Caco-2 (cell line): ENCODE measurements at regions not wholly inside any gene's neighbourhood (a gene's known extent, or its start where the extent isn't known, plus 50 kb on each side); places are given as distances from the start of the nearest gene placed in this dataset.

ENCODE experiments used
- BruUV-seq: library from RNA; stranded (reverse); fragments of 400-500 nt; replicated peaks from 2 replicates; lab custom pipeline; 2021; lab: Mats Ljungman, UMichigan
- CTCF ChIA-PET: fragments of 300-600 bp; sonication (Branson Sonifier 250); formaldehyde crosslinking; loops from one replicate; lab custom pipeline; 2022; ENCODE audit warnings: antibody characterized with exemption; lab: Charles Lee
- POLR2A ChIA-PET: fragments of 300-600 bp; sonication (Branson Sonifier 250); formaldehyde crosslinking; loops from one replicate; lab custom pipeline; 2022; ENCODE audit warnings: antibody characterized with exemption; lab: Charles Lee
- DNase-seq, 2 experiments: peaks; one replicate each; pipeline versions ENCODE4 v3.0.0 to v3.0.0-alpha.2; 2020 to 2022
- H3K27me3 ChIP-seq: replicated peaks from 2 replicates; pipeline ENCODE4 v1.6.0; 2011; ENCODE audit warnings: low read length; ENCODE audit not compliant: control insufficient read depth, insufficient read depth
- H3K36me3 ChIP-seq: 2 replicates; pipeline ENCODE4 v1.5.1; 2011; ENCODE audit warnings: low read length; ENCODE audit not compliant: control insufficient read depth, insufficient read depth
- H3K4me1 ChIP-seq: fragments of 250-450 bp; sonication (Bioruptor Pico); 2 replicates; pipeline ENCODE4 v1.5.1; 2020; ENCODE audit warnings: mild to moderate bottlenecking
- H3K4me3 ChIP-seq: 2 replicates; pipeline ENCODE4 v1.5.1; 2011; ENCODE audit warnings: low read depth, mild to moderate bottlenecking, control low read depth, low read length
- H3K9me3 ChIP-seq: fragments of 250-450 bp; sonication (Bioruptor Pico); 2 replicates; pipeline ENCODE4 v1.5.1; 2020; ENCODE audit warnings: mild to moderate bottlenecking, moderate library complexity
- H3K27ac Mint-ChIP-seq: one replicate; pipeline ENCODE4 v1.8.0; 2022; ENCODE audit warnings: mixed read lengths; ENCODE audit not compliant: unreplicated experiment
- H3K27me3 Mint-ChIP-seq: one replicate; pipeline ENCODE4 v1.8.0; 2022; ENCODE audit warnings: mixed read lengths; ENCODE audit not compliant: insufficient read depth, unreplicated experiment
- H3K36me3 Mint-ChIP-seq: one replicate; pipeline ENCODE4 v1.8.0; 2022; ENCODE audit warnings: mild to moderate bottlenecking, mixed read lengths; ENCODE audit not compliant: insufficient read depth, unreplicated experiment
- H3K4me1 Mint-ChIP-seq: one replicate; pipeline ENCODE4 v1.8.0; 2022; ENCODE audit warnings: low read depth, mixed read lengths; ENCODE audit not compliant: unreplicated experiment
- H3K4me3 Mint-ChIP-seq: one replicate; pipeline ENCODE4 v1.8.0; 2022; ENCODE audit warnings: mild to moderate bottlenecking, moderate library complexity, mixed read lengths; ENCODE audit not compliant: unreplicated experiment
- H3K9me3 Mint-ChIP-seq: one replicate; pipeline ENCODE4 v1.8.0; 2022; ENCODE audit warnings: mixed read lengths; ENCODE audit not compliant: unreplicated experiment
- CTCF ChIP-seq, 2 experiments: fragments of 200-600 bp in 1 of 2; IDR thresholded peaks; 1 replicate in 1 of 2; 2 replicates in 1 of 2; pipeline versions ENCODE4 v1.5.1 to v1.8.0; 2011 to 2022; ENCODE audit warnings: antibody characterized with exemption in 1 of 2, control low read depth in 1 of 2, inconsistent platforms in 1 of 2, low read depth in 1 of 2, low read length in 1 of 2, mild to moderate bottlenecking in 1 of 2, moderate library complexity in 1 of 2; ENCODE audit not compliant: insufficient read depth in 1 of 2, severe bottlenecking in 1 of 2, unreplicated experiment in 1 of 2
- intact Hi-C: fragments of 100-400 bp; cut with micrococcal nuclease; formaldehyde crosslinking; loops from one replicate; pipeline ENCODE4 v1.10.0; 2022; ENCODE audit not compliant: unreplicated experiment

- Histone ChIP-seq H3K27me3 (no peaks in the 10 kb centered on the region; the same call in 1 of the 2 replicates), H3K4me1 (no peaks in the 10 kb centered on the region)
- intact Hi-C loops = no loop called here
Measured at GRCh38 chr1:217943361-217943760, 312.2 kb downstream of the SPATA17 start.

GRCh38 chr1:217944550-217944949, 313.4 kb downstream of the SPATA17 start:
- intact Hi-C loops = no loop called here
- Mint-ChIP-seq H3K27me3 (peaks cover 18% of the 10 kb centered on the region), H3K4me3 (no peak overlapping the region), H3K27ac (no peak overlapping the region), H3K9me3 (no peaks in the 10 kb centered on the region), H3K36me3 (no peaks in the 10 kb centered on the region), H3K4me1 (no peaks in the 10 kb centered on the region)
- no peaks in the 10 kb centered on the region; the same call in 1 of the 2 replicates for H3K27me3 ChIP-seq
- H3K4me1 ChIP-seq = no peaks in the 10 kb centered on the region
- no TSS peak for BruUV-seq
- TF ChIP-seq CTCF (IDR thresholded peaks at IDR 0.05; ENCODE audit: insufficient read depth in 1 of 2, low read depth in 1 of 2, low read length in 1 of 2, severe bottlenecking in 1 of 2, unreplicated experiment in 1 of 2) = no peak
- H3K36me3 ChIP-seq = no peaks in the 10 kb centered on the region
- CTCF ChIA-PET = no interaction called here
- no peaks in the 10 kb centered on the region for H3K9me3 ChIP-seq
- DNase-seq = no peak
- POLR2A ChIA-PET = interaction anchor here (0.6 kb wide), 1 partner anchor 71 kb away, joined by 4 read pairs; no protein-coding TSS in a partner anchor
- H3K4me3 ChIP-seq = no peak overlapping the region

More at GRCh38 chr1:217943361-217943760, 312.2 kb downstream of the SPATA17 start:
- TF ChIP-seq CTCF (IDR thresholded peaks at IDR 0.05; ENCODE audit: insufficient read depth in 1 of 2, low read depth in 1 of 2, low read length in 1 of 2, severe bottlenecking in 1 of 2, unreplicated experiment in 1 of 2) = no peak
- no peak for DNase-seq
- Mint-ChIP-seq H3K9me3 (no peaks in the 10 kb centered on the region), H3K4me1 (no peaks in the 10 kb centered on the region), H3K27ac (no peak overlapping the region), H3K27me3 (peaks cover 19% of the 10 kb centered on the region), H3K4me3 (no peak overlapping the region), H3K36me3 (no peaks in the 10 kb centered on the region)
- no TSS peak for BruUV-seq
- ChIA-PET POLR2A (no interaction called here), CTCF (no interaction called here)
- Histone ChIP-seq H3K36me3 (no peaks in the 10 kb centered on the region), H3K9me3 (no peaks in the 10 kb centered on the region), H3K4me3 (no peak overlapping the region)

- no TSS peak for BruUV-seq
- Histone ChIP-seq H3K9me3 (no peaks in the 10 kb centered on the region), H3K4me3 (no peak overlapping the region), H3K36me3 (no peaks in the 10 kb centered on the region), H3K4me1 (no peaks in the 10 kb centered on the region), H3K27me3 (no peaks in the 10 kb centered on the region; the same call in 1 of the 2 replicates)
- DNase-seq = no peak
- Mint-ChIP-seq H3K9me3 (no peaks in the 10 kb centered on the region), H3K4me1 (no peaks in the 10 kb centered on the region), H3K27me3 (peaks cover 5% of the 10 kb centered on the region), H3K36me3 (no peaks in the 10 kb centered on the region), H3K4me3 (no peak overlapping the region), H3K27ac (no peak overlapping the region)
- TF ChIP-seq CTCF (IDR thresholded peaks at IDR 0.05; ENCODE audit: insufficient read depth in 1 of 2, low read depth in 1 of 2, low read length in 1 of 2, severe bottlenecking in 1 of 2, unreplicated experiment in 1 of 2) = no peak
- intact Hi-C loops = no loop called here
- ChIA-PET POLR2A (no interaction called here), CTCF (no interaction called here)
Measured at GRCh38 chr1:217946511-217946910, 315.4 kb downstream of the SPATA17 start.
